ENCODE measurements at regions not wholly inside any gene's neighbourhood (a gene's known extent, or its start where the extent isn't known, plus 50 kb on each side); places are given as distances from the start of the nearest gene placed in this dataset.

DNA sequence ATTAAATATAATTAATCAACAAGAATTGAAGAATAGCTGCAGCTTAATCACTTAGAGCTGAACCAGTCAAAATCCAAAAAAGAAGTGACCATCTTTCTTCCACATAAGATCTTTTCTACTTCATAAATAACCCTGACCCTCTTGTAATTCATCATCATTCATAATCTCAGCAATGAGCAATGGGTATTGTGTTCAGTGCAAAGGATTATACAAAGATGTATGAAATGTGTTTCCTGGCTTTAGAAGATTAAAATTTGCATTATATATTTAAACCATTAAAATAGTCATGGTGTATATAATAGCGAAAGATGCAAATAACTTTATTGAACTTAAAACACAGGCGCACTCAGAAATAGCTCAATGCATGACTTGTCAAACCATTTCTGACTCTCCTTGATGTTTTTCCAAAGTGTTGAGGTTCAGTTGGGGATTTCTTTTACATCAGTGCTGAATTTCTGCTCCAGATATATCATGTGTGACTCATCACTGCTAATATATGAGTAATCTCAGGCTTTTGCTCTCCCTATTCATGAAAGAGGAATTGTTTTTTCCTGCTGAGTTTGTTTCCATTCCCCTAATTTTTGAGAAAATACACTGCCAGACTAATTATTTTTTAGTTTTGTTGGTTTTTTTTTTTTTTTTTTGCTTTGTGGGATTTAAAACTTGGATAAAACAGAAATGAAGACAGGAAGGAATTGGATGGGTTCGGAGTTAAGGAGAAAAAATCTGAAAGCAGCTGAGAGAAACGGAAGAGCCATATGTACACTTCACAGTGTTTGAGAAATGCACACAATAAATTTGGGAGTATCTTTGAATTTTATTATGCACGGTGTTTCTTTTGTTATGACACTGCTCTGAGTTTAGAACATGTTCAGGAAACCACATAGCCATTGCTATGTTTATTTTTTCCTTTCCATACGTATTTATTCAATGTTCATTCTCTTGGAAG is 290.1 kb upstream of the PCDH7 start:
- intact Hi-C loops (cut with DNase I) = no loop called here
- no peaks in the 10 kb centered on the region for H3K27me3 ChIP-seq (ENCODE audit: low read depth)

DNA sequence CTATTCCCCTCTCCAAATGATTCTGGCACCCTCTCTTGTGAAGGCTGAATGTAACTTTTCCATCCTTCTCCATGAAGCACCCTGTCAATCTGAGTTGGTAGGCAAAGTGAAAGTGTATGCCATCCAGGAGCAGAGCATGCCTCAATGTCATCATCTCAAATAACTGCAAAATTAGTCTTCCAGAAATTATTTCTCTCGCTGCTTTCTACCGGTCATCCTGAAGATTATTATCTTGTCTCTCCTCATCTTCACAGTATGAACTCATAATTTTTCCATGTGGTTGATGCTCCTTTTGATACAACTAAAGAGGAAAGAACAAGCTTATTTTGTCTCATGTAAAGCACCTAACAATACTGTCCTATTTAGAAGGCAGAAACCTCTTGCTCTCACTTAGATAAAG is 285.5 kb upstream of the PCDH7 start:
- no peak overlapping the region for H3K27ac ChIP-seq
- no peak for DNase-seq
- no peaks in the 10 kb centered on the region for H3K4me1 ChIP-seq
- no peak overlapping the region for H3K4me3 ChIP-seq
- TF ChIP-seq, protein P1, sequence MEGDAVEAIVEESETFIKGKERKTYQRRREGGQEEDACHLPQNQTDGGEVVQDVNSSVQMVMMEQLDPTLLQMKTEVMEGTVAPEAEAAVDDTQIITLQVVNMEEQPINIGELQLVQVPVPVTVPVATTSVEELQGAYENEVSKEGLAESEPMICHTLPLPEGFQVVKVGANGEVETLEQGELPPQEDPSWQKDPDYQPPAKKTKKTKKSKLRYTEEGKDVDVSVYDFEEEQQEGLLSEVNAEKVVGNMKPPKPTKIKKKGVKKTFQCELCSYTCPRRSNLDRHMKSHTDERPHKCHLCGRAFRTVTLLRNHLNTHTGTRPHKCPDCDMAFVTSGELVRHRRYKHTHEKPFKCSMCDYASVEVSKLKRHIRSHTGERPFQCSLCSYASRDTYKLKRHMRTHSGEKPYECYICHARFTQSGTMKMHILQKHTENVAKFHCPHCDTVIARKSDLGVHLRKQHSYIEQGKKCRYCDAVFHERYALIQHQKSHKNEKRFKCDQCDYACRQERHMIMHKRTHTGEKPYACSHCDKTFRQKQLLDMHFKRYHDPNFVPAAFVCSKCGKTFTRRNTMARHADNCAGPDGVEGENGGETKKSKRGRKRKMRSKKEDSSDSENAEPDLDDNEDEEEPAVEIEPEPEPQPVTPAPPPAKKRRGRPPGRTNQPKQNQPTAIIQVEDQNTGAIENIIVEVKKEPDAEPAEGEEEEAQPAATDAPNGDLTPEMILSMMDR (IDR thresholded peaks at IDR 0.05) = no peak
- no peaks in the 10 kb centered on the region for H3K27me3 ChIP-seq (ENCODE audit: low read depth)
- no peaks in the 10 kb centered on the region for H3K36me3 ChIP-seq
- no peaks in the 10 kb centered on the region for H3K9me3 ChIP-seq
- intact Hi-C loops (cut with DNase I) = no loop called here
- ATAC-seq = no peak

More for the DNA sequence above, 290.1 kb upstream of the PCDH7 start:
- TF ChIP-seq, protein P1 (IDR thresholded peaks at IDR 0.05) = no peak
- Histone ChIP-seq H3K4me1 (no peaks in the 10 kb centered on the region), H3K9me3 (no peaks in the 10 kb centered on the region), H3K4me3 (no peak overlapping the region), H3K36me3 (no peaks in the 10 kb centered on the region), H3K27ac (no peak overlapping the region)
- DNase-seq (no peak), ATAC-seq (no peak)

DNA sequence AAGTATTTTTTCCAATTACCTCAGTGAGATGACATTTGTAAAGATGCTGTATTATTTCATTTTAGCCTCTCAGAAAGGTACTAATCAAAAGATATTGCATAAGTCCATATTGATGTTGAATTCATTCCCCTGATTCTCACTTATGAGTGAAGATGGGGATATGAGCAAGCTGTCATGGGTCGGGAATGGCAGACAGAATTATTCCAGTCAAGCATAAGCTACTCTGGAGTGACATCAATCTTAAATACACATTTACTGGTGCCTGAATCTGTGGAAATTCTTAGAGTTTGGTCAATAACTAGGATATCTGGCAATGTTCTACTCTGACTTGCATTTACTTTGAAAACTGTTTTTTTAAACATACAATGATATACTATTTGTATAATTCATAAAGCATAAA is 283.8 kb upstream of the PCDH7 start:
- Histone ChIP-seq H3K27ac (no peak overlapping the region), H3K27me3 (ENCODE audit: low read depth) (no peaks in the 10 kb centered on the region), H3K9me3 (no peaks in the 10 kb centered on the region), H3K4me3 (no peak overlapping the region), H3K36me3 (no peaks in the 10 kb centered on the region), H3K4me1 (no peaks in the 10 kb centered on the region)
- TF ChIP-seq, protein P1 (IDR thresholded peaks at IDR 0.05) = no peak
- intact Hi-C loops (cut with DNase I) = no loop called here
- ATAC-seq (no peak), DNase-seq (no peak)

DNA sequence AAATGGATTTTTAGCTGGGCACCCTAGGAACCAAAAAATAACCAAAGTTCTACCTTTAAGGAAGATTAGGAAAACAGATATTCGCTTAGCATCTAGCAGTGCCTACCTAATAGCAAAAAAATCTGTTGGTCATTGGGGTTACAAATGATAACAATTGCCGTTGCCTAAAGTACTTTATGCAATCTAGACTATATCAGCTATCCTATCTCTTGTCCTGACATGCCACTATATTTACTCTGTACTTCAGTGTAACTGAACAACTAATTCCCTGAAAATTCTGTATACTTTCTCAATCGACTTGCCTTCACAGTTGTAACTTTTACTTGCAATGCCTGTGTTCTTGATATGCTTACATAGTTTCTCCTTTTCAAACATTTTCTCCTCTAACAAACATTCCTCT is 282.9 kb upstream of the PCDH7 start:
- H3K27me3 ChIP-seq (ENCODE audit: low read depth) = no peaks in the 10 kb centered on the region
- H3K36me3 ChIP-seq = no peaks in the 10 kb centered on the region
- TF ChIP-seq, protein P1 (IDR thresholded peaks at IDR 0.05) = no peak
- ATAC-seq (no peak), DNase-seq (no peak)
- H3K27ac ChIP-seq = no peak overlapping the region
- no peaks in the 10 kb centered on the region for H3K4me1 ChIP-seq
- intact Hi-C loops (cut with DNase I) = no loop called here
- H3K4me3 ChIP-seq = no peak overlapping the region
- H3K9me3 ChIP-seq = no peaks in the 10 kb centered on the region

DNA sequence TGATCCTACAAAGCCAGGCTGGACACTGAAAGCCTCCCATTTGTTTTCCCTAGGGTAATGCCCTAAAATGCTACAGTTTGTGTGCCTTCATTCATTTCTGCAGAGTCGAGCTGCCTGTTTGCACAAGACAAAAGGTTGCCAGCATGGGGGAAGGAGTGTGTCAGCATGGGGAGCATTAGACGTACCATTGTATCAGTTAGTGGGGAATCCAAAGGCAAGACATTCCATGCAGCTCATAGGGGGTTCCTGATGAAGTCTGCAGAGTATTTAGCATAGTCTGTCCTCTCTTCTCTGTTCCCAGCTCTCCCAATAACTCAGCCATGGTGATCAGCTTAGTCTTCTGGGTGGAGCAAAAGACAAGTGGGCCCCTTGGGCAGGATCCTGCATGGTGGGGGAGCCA is 276.9 kb upstream of the PCDH7 start:
- intact Hi-C loops (cut with DNase I) = no loop called here
- TF ChIP-seq, protein P1 (IDR thresholded peaks at IDR 0.05) = no peak
- H3K36me3 ChIP-seq = no peaks in the 10 kb centered on the region
- no peak for DNase-seq
- no peaks in the 10 kb centered on the region for H3K4me1 ChIP-seq
- no peak overlapping the region for H3K27ac ChIP-seq
- no peak for ATAC-seq
- H3K4me3 ChIP-seq = no peak overlapping the region
- no peaks in the 10 kb centered on the region for H3K9me3 ChIP-seq
- no peaks in the 10 kb centered on the region for H3K27me3 ChIP-seq (ENCODE audit: low read depth)

Measured in lower lobe of right lung (tissue), 2 donors.